Fibroblast of skin of scalp (primary cell): ENCODE measurements at regions not wholly inside any gene's neighbourhood (a gene's known extent, or its start where the extent isn't known, plus 50 kb on each side); places are given as distances from the start of the nearest gene placed in this dataset.
"Not testable (repeated sequence)": the region's sequence is repeated elsewhere in the genome, so short reads cannot be mapped to it uniquely, and the experiment has no call there.

Experiments
- DNase-seq: peaks from one replicate; pipeline ENCODE4 v3.0.0-alpha.2; 2013

DNA sequence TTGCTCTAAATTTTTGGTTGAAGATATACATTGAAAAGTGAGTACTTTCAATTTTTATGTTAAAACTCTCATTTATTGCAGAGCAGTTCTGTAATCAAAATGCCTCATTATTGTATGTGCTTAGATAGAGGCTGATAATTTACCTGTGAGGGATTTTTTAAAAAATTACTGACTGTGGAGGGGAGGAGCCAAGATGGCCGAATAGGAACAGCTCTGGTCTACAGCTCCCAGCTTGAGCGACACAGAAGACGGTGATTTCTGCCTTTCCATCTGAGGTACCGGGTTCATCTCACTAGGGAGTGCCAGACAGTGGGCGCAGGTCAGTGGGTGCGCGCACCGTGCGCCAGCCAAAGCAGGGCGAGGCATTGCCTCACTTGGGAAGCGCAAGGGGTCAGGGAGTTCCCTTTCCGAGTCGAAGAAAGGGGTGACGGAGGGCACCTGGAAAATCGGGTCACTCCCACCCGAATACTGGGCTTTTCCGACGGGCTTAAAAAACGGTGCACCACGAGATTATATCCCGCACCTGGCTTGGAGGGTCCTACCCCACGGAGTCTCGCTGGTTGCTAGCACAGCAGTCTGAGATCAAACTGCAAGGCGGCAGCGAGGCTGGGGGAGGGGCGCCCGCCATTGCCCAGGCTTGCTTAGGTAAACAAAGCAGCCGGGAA is 89.4 kb downstream of the DDX11 start:
- not testable (repeated sequence) for DNase-seq

DNA sequence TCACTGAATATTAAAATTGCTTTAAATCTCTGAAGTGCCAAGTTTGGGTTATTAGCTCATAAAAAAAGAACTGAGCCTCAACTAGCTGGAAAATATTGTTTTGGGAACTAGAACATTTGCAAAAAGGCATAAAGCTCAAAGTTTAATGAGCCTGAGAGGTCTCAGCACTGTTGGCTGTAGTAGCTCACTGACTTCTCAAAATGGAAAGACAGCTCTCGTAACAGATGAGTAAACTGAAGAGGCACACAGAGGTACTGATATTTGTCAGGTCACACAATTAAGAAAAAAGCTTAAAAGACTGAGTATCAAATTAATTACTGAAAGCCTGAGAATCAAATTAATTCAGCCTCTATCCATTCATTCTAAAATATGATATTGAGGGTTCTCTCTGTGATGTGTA is 100.6 kb downstream of the DDX11 start:
- not testable (repeated sequence) for DNase-seq

DNA sequence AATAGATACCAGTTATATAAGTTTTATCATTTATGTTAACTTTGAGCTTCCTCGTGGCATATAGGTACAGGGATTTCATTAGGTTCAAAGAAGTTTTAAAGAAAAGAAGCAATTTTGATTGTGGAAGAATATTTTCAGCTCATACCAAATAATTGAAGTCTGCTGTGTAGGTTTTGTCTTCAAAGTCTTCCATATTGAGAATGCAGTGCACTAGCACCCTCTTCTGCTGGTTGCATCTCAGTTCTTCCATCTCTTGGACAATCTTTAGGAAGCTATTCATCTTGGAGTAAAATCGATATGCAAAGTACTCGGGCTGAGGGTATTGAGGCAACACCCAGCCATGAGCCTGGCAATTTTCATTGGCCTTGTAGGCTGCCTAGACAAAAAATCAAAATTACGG is 103.9 kb downstream of the DDX11 start:
- not testable (repeated sequence) for DNase-seq

DNA sequence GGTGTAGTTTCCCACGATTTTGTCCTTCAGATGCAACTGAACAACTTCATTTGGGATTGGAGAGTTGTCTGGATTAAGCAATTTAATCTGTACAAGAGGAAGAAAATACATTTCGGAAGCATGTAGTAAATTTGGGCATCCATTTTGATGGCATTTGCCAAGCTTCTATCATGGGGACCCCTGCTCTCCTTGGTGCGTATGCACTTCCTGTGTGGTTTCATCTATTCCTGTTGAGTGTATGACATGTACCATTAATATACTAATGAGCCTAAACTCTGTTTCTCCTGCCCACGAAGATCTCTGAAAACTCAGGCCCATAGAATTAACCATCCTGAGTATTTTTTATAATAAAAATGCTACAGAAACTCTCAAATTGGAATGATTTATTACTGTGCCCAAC is 105.2 kb downstream of the DDX11 start:
- DNase-seq = not testable (repeated sequence)

DNA sequence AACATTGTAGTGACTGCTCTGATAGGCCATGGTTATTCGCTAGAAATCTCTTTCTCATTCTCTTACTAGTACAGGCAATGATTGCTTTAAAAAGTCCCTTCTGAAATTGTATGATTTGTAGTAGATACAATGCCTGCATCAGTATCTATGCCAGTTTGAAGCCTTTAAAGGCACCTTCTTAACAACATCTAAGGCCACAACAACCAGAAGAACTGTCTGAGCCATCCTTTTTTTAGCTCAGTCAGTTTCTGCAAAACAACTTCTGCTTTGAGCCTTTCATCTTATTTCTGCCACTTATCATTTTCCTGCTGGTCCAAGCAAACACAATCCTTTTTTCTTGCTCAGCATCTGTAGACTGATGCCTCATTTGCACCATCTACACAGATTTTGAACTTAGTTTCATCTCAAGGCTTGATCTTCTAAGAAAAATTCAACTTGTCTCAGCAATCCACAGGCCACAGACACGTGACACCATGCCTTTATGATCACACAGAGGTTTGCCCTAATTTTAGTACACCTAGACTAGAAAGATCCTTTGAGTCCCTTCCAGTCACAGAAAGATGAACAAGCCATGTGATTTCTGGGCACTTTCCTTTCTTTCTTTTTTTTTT is 106.1 kb downstream of the DDX11 start:
- not testable (repeated sequence) for DNase-seq

DNA sequence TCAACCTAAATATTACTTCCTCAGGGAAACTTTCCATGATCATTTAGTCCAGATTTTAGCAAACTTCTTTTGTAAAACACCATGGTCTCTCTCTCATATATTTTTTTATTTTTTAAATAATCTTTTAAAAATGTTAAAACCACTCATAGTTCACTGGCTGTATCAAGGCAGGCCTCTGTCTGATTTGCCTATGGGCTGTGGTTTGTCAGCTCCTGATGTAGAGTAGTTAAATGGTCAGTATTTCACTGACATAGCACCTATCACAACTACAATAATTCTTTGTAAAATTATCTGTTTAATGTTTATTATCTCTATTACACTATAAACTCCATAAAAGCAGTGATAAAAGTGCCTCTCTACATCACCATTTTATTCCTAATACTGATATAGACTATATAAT is 108.9 kb downstream of the DDX11 start:
- DNase-seq = not testable (repeated sequence)

DNA sequence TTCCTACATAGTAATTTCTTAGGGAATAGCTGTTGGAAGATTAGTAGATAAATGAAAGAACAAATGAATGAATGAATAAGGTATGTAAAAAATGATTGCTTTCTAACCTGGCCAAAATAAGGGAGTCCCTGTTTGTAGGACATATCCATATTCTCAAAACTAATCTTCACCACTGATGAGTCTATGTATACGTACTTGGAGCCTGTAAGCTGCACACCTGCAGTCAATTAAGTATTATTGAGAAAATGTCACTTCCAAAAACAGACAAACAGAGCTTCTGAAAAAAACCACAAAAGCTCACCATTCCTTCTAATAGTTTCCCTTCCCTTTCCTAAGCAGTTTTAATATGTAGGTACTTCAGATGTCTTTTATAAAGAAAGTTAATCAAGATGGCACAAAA is 109.4 kb downstream of the DDX11 start:
- not testable (repeated sequence) for DNase-seq

GRCh38 chr12:31183899-31184298 is 110.2 kb downstream of the DDX11 start:
- DNase-seq = not testable (repeated sequence)

- DNase-seq = not testable (repeated sequence)
These were observed 111.0 kb downstream of the DDX11 start for GRCh38 chr12:31184667-31185066.

DNA sequence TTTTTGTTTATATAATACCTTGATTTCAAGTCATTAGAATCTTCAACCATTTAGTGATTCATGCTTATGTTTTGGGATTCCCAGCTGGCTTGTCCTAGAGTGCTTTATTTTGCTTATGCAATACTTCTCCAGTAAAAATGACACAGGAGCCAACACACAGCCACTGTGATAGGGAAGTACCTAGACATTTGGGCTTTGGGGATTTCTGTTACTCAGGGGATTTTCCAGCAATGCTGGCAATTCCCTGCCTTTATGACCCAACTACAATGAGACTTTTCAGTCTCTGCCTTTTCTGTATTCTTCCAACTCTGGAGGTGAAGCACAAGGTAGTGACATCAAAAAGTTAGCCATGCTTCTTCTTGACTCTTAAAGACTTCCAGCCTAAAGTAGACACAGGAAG is 119.0 kb downstream of the DDX11 start:
- DNase-seq = not testable (repeated sequence)

DNA sequence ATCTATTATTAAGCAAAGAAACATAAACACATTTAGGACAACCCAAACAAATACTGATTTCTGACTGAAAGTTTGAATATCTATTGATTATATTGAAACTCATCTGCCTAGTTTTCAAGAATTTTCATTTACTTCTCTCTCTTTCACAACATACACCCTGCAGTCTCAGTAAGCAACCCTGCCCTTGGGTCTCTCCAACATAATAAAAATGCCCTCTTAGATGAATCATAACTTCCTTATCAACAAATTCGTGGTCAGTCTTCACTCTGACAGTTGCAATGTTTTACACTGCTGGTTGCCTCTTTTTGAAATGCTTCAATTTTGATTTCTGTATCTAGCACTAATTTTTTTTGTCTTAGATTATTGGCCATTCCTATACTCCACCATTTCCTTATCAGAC is 122.0 kb downstream of the DDX11 start:
- not testable (repeated sequence) for DNase-seq

GRCh38 chr12:31199476-31199875 is 125.8 kb downstream of the DDX11 start:
- DNase-seq = not testable (repeated sequence)

DNA sequence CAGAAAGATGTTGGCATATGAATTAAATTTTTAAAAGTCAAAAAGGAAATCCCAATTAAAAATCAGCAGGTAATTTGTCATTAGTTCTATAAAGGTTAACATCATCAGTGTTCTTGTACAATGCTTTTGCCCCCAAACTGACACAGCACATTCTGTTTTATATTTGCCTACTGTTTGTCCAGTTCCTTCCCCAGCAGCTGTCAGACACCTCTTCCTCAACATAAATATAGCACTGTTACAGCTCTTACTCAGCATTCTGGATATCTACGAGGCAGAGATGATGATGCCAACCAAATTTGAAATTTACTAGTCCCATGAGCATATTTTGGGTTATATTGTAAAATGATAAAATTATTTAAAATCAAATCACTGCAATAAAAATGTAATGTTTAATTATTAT is 124.6 kb downstream of the SINHCAF start:
- no peak for DNase-seq

DNA sequence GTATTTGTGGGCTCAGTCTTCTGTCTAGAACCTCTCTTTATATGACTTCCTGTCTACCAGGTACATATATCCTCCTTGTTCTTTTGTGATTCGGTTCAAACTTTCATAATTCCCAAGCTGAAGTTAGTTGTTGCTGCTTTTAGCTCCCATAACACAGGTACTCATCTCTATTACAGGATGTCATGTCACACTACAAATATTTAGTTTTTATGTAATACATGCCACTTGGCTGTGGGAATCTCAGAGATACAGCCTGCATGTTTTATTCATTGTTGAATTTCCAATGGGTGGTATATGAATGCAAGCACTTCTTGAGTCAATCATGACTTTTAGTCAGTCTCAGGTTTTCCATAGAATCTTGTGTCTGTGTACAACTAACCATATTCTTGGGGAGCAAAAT is 122.7 kb downstream of the SINHCAF start:
- DNase-seq = no peak

DNA sequence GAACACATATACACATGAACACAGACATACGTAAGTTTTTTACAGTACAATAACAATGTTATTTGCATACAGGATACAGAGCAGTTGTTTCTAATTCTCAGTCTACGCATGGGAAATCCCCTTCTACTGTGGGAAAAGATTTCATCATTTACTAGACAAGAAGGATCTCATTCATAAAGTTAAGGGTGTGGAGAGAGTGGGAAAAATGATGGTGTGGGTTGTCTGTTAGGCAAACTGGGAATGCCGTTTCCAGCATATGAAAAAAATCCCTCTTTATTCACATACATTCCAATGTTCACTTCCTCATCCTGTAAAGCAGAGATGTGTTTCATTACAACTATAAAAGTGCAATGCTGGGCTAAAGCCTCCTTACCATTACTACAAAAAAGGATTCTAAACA is 120.9 kb downstream of the SINHCAF start:
- peak; percentile 59 for DNase-seq

GRCh38 chr12:31206038-31206670 is 119.8 kb downstream of the SINHCAF start:
- peak; percentile 71 for DNase-seq

DNA sequence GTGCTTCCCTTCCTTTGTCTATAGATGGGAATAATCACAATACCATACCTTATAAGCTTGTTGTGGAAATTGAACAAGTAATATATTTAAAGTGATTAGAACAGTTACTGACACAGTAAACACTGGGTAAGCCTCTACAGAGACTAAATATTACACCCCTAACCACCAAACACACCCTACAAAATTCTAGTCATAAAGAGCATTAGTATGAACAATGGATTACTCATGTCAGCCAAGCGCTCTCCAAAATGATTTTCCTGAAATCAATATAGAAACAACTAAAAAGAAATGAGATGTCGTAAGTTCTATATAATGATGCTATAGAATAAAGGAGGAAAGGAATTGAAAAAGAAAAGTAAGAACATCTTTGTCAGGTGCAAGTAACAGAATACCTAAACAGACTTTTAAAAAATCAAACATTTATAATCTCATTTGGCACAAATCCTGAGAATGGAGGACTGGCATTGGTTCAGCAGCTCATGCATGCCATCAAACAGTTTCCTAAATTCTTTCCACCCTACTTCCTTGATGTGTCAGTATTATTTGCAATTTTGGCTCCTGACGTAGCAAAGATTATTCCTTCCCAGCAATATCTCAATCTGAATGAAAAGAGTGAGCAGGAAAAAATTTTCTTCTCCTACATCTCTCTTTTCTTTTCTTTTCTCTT is 118.0 kb downstream of the SINHCAF start:
- DNase-seq = no peak

DNA sequence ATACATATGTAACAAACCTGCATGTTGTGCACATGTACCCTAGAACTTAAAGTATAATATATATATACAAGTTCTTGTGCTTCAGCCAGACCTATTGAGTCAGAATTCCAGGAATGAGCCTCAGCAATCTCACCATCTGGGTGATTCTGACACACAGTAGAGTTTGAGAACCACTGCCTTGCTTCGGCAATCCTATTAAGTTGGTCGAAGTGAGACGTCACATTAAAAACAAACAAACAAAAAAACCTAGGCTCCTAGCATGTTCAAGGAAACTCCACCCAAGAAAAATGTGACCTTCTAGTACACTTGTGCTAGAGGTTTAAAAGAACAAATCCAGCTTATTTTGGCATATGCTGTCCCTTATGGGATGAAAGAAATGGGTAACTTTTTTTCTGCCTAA is 115.8 kb downstream of the SINHCAF start:
- DNase-seq = no peak

DNA sequence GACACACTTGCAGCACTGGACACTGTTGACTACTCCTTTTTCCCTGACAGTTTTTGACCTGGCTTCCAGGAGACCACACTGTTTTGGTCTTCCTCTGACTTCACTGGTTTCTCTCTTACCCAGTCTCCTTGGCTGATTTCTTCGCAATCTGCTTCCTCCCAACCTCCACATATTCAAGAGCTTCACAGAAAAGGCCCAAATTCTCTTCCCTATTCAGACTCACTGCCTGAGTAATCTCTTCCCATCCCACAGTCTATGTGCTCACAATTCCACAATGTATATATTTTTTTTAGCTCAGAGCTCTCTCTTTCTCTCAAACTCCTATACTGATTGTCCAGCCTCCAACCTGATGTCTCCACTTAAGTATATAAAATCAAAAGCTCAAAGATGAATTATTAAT is 115.4 kb downstream of the SINHCAF start:
- DNase-seq = no peak

GRCh38 chr12:31214626-31215517 is 111.1 kb downstream of the SINHCAF start:
- no peak for DNase-seq

- no peak for DNase-seq
These were observed 110.3 kb downstream of the SINHCAF start for GRCh38 chr12:31215518-31216232.

DNA sequence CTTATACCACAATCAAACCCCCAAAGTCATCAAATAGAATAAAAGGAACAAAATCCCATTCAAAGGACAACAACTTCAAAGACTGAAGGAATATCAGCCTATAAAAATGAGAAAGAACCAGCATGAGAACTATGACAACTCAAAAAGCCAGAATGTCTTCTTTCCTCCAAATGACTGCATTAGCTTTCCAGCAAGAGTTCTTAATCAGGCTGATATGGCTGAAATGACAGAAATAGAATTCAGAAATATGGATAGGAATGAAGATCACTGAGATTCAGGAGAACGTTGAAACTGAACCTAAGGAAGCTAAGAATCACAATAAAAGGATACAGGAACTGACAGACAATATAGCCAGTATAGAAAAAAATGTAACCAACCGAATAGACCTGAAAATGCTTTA is 109.5 kb downstream of the SINHCAF start:
- DNase-seq = no peak
